H9 (cell line): ENCODE measurements at regions not wholly inside any gene's neighbourhood (a gene's known extent, or its start where the extent isn't known, plus 50 kb on each side); places are given as distances from the start of the nearest gene placed in this dataset.

Source experiments
- DNase-seq: peaks from one replicate; pipeline ENCODE4 v3.0.0-alpha.2; 2017
- H2AFZ ChIP-seq: one replicate; pipeline ENCODE4 v1.6.1; 2013; ENCODE audit warnings: mild to moderate bottlenecking, low read length, control low read depth, moderate library complexity
- H2AK5ac ChIP-seq: 2 replicates; pipeline ENCODE4 v1.6.1; 2013; ENCODE audit warnings: low read length, control low read depth, mixed read lengths; ENCODE audit not compliant: insufficient read length
- H2BK120ac ChIP-seq: one replicate; pipeline ENCODE4 v1.6.1; 2013; ENCODE audit warnings: low read depth, mild to moderate bottlenecking, low read length, control low read depth, inconsistent platforms; ENCODE audit not compliant: poor library complexity, severe bottlenecking
- H2BK12ac ChIP-seq: 2 replicates; pipeline ENCODE4 v1.6.1; 2013; ENCODE audit warnings: low read length, control low read depth, mixed read lengths, low read depth; ENCODE audit not compliant: insufficient read length
- H2BK15ac ChIP-seq: 2 replicates; pipeline ENCODE4 v1.6.1; 2013; ENCODE audit warnings: low read depth, low read length, control low read depth
- H2BK20ac ChIP-seq: one replicate; pipeline ENCODE4 v1.6.1; 2013; ENCODE audit warnings: low read depth, mild to moderate bottlenecking, low read length, control low read depth, inconsistent platforms; ENCODE audit not compliant: poor library complexity, severe bottlenecking
- H2BK5ac ChIP-seq: 2 replicates; pipeline ENCODE4 v1.6.1; 2013; ENCODE audit warnings: low read length, control low read depth, mixed read lengths; ENCODE audit not compliant: insufficient read length
- H3K14ac ChIP-seq: 2 replicates; pipeline ENCODE4 v1.6.1; 2013; ENCODE audit warnings: low read length, control low read depth; ENCODE audit not compliant: insufficient read depth
- H3K18ac ChIP-seq: 2 replicates; pipeline ENCODE4 v1.6.1; 2013; ENCODE audit warnings: low read depth, mild to moderate bottlenecking, mixed read lengths, low read length, control low read depth; ENCODE audit not compliant: insufficient read length
- H3K23ac ChIP-seq: 2 replicates; pipeline ENCODE4 v1.6.1; 2013; ENCODE audit warnings: low read length, control low read depth, mixed read lengths, low read depth; ENCODE audit not compliant: insufficient read length
- H3K23me2 ChIP-seq: 2 replicates; pipeline ENCODE4 v1.6.1; 2013; ENCODE audit warnings: low read depth, mild to moderate bottlenecking, mixed read lengths, low read length, control low read depth; ENCODE audit not compliant: insufficient read length, poor library complexity, severe bottlenecking
- H3K27ac ChIP-seq: 2 replicates; pipeline ENCODE4 v1.5.1; 2013; ENCODE audit warnings: low read length, control low read depth, mixed read lengths, low read depth; ENCODE audit not compliant: insufficient read length
- H3K27me3 ChIP-seq: 2 replicates; pipeline ENCODE4 v1.6.1; 2013; ENCODE audit warnings: low read length, control low read depth, inconsistent platforms; ENCODE audit not compliant: insufficient read depth
- H3K4ac ChIP-seq: 2 replicates; pipeline ENCODE4 v1.6.1; 2013; ENCODE audit warnings: low read depth, mild to moderate bottlenecking, control low read depth, inconsistent platforms, low read length, moderate library complexity
- H3K4me1 ChIP-seq: 2 replicates; pipeline ENCODE4 v1.6.1; 2013; ENCODE audit warnings: low read length, control low read depth, inconsistent platforms; ENCODE audit not compliant: insufficient read depth
- H3K4me2 ChIP-seq: 2 replicates; pipeline ENCODE4 v1.6.1; 2013; ENCODE audit warnings: low read length, control low read depth, mixed read lengths; ENCODE audit not compliant: insufficient read length, insufficient read depth
- H3K56ac ChIP-seq: 2 replicates; pipeline ENCODE4 v1.6.1; 2013; ENCODE audit warnings: low read depth, mild to moderate bottlenecking, mixed read lengths, low read length, control low read depth; ENCODE audit not compliant: insufficient read length
- H3K79me1 ChIP-seq: 2 replicates; pipeline ENCODE4 v1.6.1; 2013; ENCODE audit warnings: low read depth, mild to moderate bottlenecking, moderate library complexity, low read length, control low read depth, inconsistent platforms; ENCODE audit not compliant: insufficient read depth, poor library complexity, severe bottlenecking
- H3K79me2 ChIP-seq: 2 replicates; pipeline ENCODE4 v1.6.1; 2013; ENCODE audit warnings: low read length, control low read depth, inconsistent platforms; ENCODE audit not compliant: insufficient read depth
- H3K9ac ChIP-seq: 2 replicates; pipeline ENCODE4 v1.6.1; 2013; ENCODE audit warnings: low read length, control low read depth, mixed read lengths; ENCODE audit not compliant: insufficient read length; ENCODE audit errors: extremely low read depth
- H3K9me3 ChIP-seq: one replicate; pipeline ENCODE4 v1.6.1; 2013; ENCODE audit warnings: low read depth, low read length, inconsistent platforms; ENCODE audit not compliant: control insufficient read depth
- H3T11ph ChIP-seq: one replicate; pipeline ENCODE4 v1.6.1; 2013; ENCODE audit warnings: mild to moderate bottlenecking, low read length, control low read depth, inconsistent platforms
- H4K20me1 ChIP-seq: one replicate; pipeline ENCODE4 v1.6.1; 2013; ENCODE audit not compliant: control insufficient read depth, insufficient read length, insufficient read depth
- H4K5ac ChIP-seq: 2 replicates; pipeline ENCODE4 v1.6.1; 2013; ENCODE audit warnings: low read depth, mild to moderate bottlenecking, mixed read lengths, low read length, control low read depth; ENCODE audit not compliant: insufficient read length
- H4K8ac ChIP-seq: replicated peaks from 2 replicates; pipeline ENCODE4 v1.6.1; 2013; ENCODE audit warnings: low read length, control low read depth, mixed read lengths, low read depth; ENCODE audit not compliant: insufficient read length
- H4K91ac ChIP-seq: 2 replicates; pipeline ENCODE4 v1.6.1; 2013; ENCODE audit warnings: low read depth, mild to moderate bottlenecking, moderate library complexity, mixed read lengths, low read length, control low read depth; ENCODE audit not compliant: insufficient read length
- H3K27ac Mint-ChIP-seq, 3 experiments: 2 replicates in 2 of 3; 3 replicates in 1 of 3; pipeline ENCODE4 v1.8.0; 2020 to 2021; ENCODE audit warnings: mixed read lengths in 3 of 3, mild to moderate bottlenecking in 1 of 3, moderate library complexity in 1 of 3
- H3K27me3 Mint-ChIP-seq: 2 replicates; pipeline ENCODE4 v1.8.0; 2021; ENCODE audit warnings: low read depth, mild to moderate bottlenecking, moderate library complexity, mixed read lengths
- H3K36me3 Mint-ChIP-seq, 3 experiments: 2 replicates in 2 of 3; 3 replicates in 1 of 3; pipeline ENCODE4 v1.8.0; 2020 to 2021; ENCODE audit warnings: low read depth in 3 of 3, mixed read lengths in 3 of 3; ENCODE audit not compliant: insufficient read depth in 1 of 3
- H3K4me1 Mint-ChIP-seq, 2 experiments: 2 replicates each; pipeline ENCODE4 v1.8.0; 2020; ENCODE audit warnings: mixed read lengths in 2 of 2
- H3K4me3 Mint-ChIP-seq, 2 experiments: 2 replicates in 1 of 2; 3 replicates in 1 of 2; pipeline ENCODE4 v1.8.0; 2020 to 2021; ENCODE audit warnings: mild to moderate bottlenecking in 2 of 2, mixed read lengths in 2 of 2, moderate library complexity in 1 of 2
- H3K9me3 Mint-ChIP-seq, 2 experiments: 2 replicates in 1 of 2; 3 replicates in 1 of 2; pipeline ENCODE4 v1.8.0; 2020; ENCODE audit warnings: mild to moderate bottlenecking in 2 of 2, mixed read lengths in 2 of 2, moderate library complexity in 1 of 2
- WGBS: extraction: QIAGEN DNeasy Blood & Tissue Kit; methylation state at CpG from one replicate; pipeline ENCODE4 v1.1.7; 2013; ENCODE audit warnings: missing lambda C conversion rate, low lambda C conversion rate, mixed read lengths; ENCODE audit not compliant: insufficient read length; ENCODE audit errors: extremely low coverage; 5-methylcytosine and 5-hydroxymethylcytosine counted together
- TF ChIP-seq, protein P1 (sequence below): fragments of 200-600 bp; sonication (generic); conservative IDR thresholded peaks from 3 replicates; pipeline ENCODE4 v1.8.0; 2021; ENCODE audit warnings: antibody characterized with exemption, mild to moderate bottlenecking

GRCh38 chr1:5245348-5245747 lies 590.9 kb downstream of the AJAP1 start:
- H3K4me1 ChIP-seq: no peaks in the 10 kb centered on the region
- H3K23me2 ChIP-seq: no peaks in the 10 kb centered on the region
- H3K18ac ChIP-seq: no peak overlapping the region
- H4K91ac ChIP-seq: no peak overlapping the region
- no peak overlapping the region for H4K5ac ChIP-seq
- no peak overlapping the region for H2BK20ac ChIP-seq
- H3K9me3 Mint-ChIP-seq: peaks cover 6 to 8% of the 10 kb centered on the region in 2 experiments; a peak in 4 of 5 replicates
- H4K8ac ChIP-seq: no peak overlapping the region
- H3K56ac ChIP-seq: no peak overlapping the region
- no peak for DNase-seq
- no peak overlapping the region for H3K14ac ChIP-seq
- peaks cover 0 to 3% (median 0%) of the 10 kb centered on the region in 3 experiments; a peak in 2 of 7 replicates for H3K36me3 Mint-ChIP-seq
- H3K27ac ChIP-seq: no peak overlapping the region
- H2BK120ac ChIP-seq: no peak overlapping the region
- no peak overlapping the region for H2AFZ ChIP-seq
- no peak overlapping the region for H3K23ac ChIP-seq
- no CpG with 5 or more reads among the region's 5 CpGs for WGBS
- TF ChIP-seq, protein P1, sequence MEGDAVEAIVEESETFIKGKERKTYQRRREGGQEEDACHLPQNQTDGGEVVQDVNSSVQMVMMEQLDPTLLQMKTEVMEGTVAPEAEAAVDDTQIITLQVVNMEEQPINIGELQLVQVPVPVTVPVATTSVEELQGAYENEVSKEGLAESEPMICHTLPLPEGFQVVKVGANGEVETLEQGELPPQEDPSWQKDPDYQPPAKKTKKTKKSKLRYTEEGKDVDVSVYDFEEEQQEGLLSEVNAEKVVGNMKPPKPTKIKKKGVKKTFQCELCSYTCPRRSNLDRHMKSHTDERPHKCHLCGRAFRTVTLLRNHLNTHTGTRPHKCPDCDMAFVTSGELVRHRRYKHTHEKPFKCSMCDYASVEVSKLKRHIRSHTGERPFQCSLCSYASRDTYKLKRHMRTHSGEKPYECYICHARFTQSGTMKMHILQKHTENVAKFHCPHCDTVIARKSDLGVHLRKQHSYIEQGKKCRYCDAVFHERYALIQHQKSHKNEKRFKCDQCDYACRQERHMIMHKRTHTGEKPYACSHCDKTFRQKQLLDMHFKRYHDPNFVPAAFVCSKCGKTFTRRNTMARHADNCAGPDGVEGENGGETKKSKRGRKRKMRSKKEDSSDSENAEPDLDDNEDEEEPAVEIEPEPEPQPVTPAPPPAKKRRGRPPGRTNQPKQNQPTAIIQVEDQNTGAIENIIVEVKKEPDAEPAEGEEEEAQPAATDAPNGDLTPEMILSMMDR: no peak
- H3K4me2 ChIP-seq: no peak overlapping the region
- H3K79me1 ChIP-seq: no peaks in the 10 kb centered on the region
- H3K4me1 Mint-ChIP-seq: peaks cover 0 to 4% of the 10 kb centered on the region in 2 experiments; a peak in 2 of 4 replicates
- no peak overlapping the region for H2BK15ac ChIP-seq
- H3K9me3 ChIP-seq: no peaks in the 10 kb centered on the region
- no peaks in the 10 kb centered on the region for H3K79me2 ChIP-seq
- no peak overlapping the region for H2BK5ac ChIP-seq
- no peak overlapping the region for H2AK5ac ChIP-seq
- H3K9ac ChIP-seq: no peak overlapping the region
- peaks cover 70% of the 10 kb centered on the region for H3K27me3 Mint-ChIP-seq
- H3T11ph ChIP-seq: no peak overlapping the region
- no peak overlapping the region for H3K27ac Mint-ChIP-seq
- H3K27me3 ChIP-seq: no peaks in the 10 kb centered on the region; the same call in 1 of the 2 replicates
- no peak overlapping the region for H3K4ac ChIP-seq
- no peak overlapping the region for H3K4me3 Mint-ChIP-seq
- H4K20me1 ChIP-seq: no peaks in the 10 kb centered on the region
- no peak overlapping the region for H2BK12ac ChIP-seq
